ENCODE measurements at regions not wholly inside any gene's neighbourhood (a gene's known extent, or its start where the extent isn't known, plus 50 kb on each side); places are given as distances from the start of the nearest gene placed in this dataset.
"Not testable (repeated sequence)": the region's sequence is repeated elsewhere in the genome, so short reads cannot be mapped to it uniquely, and the experiment has no call there.

- TF ChIP-seq POLR2A, POLR2AphosphoS5 (IDR thresholded peaks at IDR 0.05): not testable (repeated sequence)
- peak in 3 of 4 experiments; percentile 25 to 45 (median 29) for TF ChIP-seq CTCF (IDR thresholded peaks at IDR 0.05)
Observed at GRCh38 chr13:52569904-52570602, 72.2 kb upstream of the HNRNPA1L2 start.

Measured in prostate gland (tissue), 2 donors.